Hepatic stellate cell (primary cell): ENCODE measurements at regions not wholly inside any gene's neighbourhood (a gene's known extent, or its start where the extent isn't known, plus 50 kb on each side); places are given as distances from the start of the nearest gene placed in this dataset.

Source experiments
- DNase-seq: peaks from one replicate; pipeline ENCODE4 v3.0.0; 2011; ENCODE audit warnings: low spot score

DNA sequence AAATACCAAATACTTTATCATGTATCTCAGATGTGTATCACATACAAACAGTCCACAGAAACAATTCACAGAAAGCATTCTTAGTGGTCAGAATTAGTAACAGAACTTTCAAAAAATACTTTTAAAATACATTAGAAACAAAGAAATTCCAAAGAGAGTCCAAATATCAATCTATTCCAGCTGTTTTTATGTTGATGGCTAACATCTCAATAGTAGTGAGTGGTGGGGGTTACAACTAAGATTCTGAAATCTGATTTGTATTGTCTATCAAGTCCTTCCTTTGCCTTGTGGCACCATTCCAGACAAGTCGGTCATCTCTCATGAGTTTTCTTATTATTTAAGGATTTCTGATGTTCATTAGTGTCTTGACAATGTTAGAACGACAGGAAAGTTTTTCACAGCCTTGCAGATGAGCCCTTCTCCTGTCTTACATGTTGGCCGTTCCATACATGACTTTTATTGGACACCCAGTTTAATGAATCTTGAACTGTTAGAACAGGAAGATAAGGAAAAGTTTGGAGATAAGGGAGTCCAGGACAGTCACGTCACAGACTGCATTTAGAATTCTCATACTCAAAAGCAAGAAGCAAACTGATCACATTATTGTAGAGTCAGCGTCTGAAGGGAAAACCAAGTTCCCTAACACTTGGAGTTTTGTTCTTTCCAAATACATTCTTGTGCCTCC, 410.3 kb downstream of the PID1 start:
- DNase-seq = no peak

DNA sequence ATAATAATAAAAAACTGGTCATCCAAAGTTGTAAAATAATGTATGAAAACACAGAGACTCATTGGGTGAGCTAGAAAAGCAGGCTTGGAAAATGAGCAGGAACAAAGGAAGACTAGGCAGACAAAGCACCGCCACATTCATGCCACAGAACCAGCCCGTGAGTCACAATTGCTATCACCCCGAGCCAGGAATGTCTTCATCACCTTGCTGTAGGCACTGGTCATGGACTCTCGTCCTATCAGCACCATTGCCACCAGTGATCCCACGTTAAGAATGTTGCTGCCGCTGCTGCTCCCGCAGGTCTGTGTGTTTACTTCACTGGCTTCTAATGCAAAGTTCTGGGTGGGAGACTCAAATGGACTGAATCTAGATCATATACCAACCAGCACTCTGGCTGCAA, 417.9 kb downstream of the PID1 start:
- DNase-seq = no peak

DNA sequence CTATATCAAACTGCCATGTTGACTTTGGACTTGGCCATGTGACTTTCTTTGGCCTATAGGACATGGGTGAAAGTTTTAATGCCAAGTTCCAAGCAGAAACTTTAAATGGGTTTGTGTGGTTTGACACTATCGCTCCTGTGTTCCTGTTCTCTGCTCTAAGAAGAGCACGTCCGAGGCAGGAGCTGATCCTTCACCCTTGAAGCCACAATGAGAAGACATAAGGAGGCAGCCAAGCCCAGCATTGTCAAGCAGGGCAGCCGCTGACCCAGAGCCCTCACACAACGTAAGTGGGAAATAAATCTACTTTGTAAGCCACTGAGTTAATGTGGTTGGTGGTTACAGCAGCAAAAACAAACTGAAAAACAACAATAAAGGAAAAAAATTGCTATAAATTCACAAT, 422.4 kb downstream of the PID1 start:
- no peak for DNase-seq

DNA sequence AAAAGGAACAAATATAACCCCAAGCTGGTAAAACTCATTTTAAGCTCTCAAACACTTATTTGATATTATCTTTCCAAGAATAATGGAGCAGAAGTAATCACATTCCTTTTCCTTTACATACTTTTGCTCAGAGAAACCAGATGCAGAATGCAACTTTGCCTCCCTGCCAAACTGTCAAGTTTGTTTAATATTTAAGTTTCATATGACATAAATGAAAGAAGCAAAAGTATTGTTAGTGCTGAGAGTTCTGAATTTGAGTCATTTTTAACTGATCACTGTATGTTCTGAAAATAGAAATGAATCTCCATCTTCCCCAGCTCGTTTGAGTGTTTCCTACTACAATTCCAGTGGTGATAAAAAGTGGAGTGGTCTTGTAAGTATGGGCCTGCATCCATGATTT, 423.4 kb downstream of the PID1 start:
- DNase-seq = no peak

DNA sequence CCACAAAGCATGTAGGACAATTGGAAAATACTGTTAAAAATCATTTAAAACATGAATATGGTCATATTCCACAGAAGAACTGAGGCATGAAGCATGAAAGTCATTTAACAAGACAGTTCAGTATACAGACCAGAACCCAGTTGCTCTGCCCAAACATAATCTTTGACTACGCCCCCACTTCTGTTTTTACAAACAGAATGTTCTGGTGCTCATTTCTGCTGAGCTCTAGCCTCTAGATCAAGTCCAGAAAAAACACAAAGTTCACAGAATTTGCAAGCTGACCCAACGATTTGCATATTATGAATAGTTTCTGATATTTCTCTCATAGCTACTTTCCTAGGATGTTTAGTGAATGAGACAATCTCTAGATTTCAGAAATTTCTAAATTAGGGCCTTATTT, 424.9 kb downstream of the PID1 start:
- DNase-seq = no peak

DNA sequence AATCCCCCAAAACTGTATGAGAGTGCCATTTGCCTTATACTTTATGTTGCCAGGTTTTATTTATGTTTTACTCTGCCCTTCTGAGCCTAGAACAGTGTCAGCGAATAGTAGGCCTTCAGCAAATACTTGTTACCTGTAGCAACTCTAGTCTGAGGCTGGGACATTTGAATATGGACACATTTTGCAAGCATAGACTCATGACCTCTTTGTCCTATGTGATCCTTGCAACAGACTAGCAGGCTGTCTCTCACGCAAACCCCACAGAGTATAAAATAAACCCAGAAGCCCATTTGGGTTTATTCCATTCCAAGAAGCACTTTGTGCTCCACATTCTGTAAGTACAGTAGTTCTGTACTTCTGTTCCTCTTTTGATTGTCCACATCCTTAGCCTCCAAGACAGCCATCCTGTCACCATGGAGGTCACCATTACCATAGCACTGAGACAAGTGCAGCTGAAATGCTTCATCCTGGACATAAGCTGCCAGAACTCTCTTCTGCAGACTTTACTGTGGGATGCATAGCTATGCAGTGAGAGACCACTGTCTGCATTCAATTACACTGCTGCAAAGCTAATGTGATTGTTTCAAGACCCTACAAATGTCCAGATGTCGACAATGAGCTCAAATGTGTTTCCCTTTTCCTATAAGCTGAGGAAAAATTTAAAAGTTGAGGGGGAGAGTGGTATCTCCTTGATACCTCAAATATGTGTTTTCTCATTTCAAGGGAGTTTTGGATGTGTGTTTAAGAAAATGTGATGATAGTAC, 425.7 kb downstream of the PID1 start:
- no peak for DNase-seq

DNA sequence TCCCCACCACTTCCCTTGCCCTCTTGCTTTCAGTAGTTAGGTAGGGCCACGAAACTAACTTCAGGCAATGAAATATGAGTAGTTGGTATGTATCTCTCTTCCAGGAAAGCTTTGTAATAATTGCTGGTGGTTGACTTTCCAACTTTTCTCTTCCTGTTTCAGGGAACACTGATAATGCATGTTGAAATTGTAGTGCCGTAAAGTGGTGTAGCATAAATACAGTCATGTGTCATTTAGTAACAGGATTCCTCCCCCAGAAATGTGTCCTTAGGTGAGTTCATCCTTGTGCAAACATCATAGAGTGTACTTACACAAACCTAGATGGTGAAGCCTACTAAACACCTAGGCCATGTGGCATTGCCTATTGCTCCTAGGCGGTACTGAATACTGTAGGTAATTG, 429.2 kb downstream of the PID1 start:
- DNase-seq = no peak

DNA sequence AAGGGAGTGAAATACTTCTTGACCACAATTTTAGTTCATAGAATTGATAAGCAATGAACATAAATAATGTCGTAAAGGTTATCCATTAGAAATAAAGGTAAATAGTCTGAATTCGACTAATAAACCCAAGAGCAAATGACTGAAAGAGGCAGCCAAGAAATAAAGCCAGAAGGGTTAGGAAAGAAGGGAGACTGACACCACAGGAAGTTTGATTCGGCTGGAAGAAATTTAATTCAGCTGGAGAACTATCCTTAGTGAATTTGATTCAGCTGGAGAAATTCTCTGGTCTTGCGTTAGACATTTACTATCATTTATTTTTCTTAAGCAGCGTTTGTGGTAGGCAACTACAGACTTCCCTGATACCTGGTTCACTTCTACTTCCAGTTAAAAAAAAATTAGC, 429.6 kb downstream of the PID1 start:
- DNase-seq = no peak

DNA sequence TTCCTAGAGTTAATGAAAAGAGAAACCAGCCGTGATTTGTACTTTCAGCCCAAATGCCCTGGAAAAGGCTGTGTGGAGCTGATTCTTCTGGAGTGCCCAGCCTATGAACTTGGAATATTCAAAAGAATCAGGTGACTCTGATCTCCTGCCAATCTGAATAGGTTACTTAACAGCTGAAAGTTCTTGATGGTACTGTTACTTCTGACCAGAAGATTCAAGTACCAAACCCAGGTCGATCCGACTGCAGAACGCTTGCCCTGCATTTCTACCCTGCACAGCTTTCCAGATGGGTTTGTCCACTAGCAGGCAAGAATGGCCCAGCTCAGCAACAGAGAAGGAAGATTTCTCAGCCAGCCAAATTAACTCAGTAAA, 430.4 kb downstream of the PID1 start:
- no peak for DNase-seq

DNA sequence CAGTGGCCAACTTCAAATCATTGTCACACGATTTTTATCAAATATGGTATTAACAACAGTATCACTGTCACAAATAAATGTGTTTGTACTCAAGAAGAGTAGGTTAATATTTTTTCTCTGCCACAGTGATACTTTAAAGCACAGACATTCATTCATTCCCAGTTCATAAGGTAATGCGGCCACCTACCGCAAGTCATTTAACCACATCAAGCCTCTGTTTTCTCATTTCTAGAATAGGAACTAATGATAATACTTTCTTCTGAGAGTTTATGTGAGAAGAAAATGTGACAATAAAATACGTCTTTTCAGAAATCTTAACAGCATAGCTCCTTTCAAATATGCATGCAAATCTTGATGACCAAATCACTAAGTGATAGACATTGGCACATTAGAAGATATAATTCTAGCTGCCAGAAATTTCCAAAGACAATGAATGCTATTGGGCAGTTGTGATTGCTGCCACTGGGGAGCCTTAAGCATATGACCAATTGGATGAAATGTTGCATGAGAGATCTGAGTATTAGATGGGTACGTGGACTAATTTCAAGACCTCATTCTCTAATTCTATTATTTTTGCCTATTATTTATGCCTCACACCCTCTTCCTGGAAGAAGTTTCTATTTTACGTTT, 430.9 kb downstream of the PID1 start:
- DNase-seq = no peak

DNA sequence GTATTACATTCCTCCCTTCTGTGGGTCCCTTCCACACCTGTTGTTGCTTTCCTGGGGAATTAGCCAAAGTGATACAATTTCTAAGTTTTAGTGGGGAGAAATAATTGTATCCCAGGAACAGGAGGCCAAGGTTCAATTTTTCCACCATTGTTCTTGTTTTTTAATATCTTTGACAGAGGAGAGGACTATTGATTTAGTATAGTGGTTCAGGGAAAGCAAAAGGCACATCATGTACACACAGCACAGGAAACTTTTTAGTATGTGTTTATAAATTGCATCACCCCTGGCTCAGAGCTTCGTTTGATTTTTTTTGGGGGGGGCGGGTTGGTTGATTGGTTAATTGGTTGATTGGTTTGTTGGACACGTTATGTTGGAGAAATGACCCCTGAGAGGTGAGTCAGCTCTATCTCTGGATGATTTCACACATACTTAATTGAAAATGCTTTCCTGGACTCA, 431.6 kb downstream of the PID1 start:
- no peak for DNase-seq

DNA sequence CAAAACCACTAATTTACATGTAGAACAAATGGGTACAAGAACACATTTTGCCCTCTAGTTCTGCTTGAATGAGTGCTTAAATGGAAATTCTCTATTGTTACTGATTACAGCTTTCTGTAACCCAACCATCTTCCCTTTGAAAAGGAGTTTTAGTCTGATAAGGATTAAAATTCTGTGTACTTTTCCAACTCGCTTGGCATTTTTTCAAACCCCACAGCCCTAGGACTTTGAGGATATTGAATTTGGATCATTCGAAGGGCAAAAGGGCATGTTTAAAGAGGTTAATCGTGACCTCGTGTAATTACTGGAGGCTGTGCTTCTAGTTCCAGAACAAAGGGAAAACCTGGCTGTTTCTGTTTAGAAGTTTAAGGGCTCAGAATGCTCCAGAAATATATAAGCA, 432.3 kb downstream of the PID1 start:
- DNase-seq = no peak

DNA sequence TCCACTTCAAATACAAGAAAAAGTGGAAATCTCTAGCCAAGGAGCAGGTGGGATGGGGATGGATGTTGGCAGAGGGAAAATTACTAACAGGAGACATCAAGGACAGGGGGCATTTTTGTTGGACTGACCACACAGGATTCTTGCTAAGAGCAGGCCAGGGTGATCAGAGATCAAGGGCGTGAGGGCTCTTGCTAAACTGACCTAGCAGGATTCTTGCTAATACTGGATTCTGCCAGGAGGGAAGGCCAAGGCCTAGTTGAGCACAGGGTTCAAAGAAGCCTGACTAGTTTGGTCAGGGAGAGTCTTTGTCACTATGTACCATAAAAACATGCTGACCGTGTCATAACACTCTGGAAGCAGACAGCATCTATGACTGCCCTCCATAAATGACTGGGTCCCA, 442.7 kb downstream of the PID1 start:
- DNase-seq = no peak

DNA sequence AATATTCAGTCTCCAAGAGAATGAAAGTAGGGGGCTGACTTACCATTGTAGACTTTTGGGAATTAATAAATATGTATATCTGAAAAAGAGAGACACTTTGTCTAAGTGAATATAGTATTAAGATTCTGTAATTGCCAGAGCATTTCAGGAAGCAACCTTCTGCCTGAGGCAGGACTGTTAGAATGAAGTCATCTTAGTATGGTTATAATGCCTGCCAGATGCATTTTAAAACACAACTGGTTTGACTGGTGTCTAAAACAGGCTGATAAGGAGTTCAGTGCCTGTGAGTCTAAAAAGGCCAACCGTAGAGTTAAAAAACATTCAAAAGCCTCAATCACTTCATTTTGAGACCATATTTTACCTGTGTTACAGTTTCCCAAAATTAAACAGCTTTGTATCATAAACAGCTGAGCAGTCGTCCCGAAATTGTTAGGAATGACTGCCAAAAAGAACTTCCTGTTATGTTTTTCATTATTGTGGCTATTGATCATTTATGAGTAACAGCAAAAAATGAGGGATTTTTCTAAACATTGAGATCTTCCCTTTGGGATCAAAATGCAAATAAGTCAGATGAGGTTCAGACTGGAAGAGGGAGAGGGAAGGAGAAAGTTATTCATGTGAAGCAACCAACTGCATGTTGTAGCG, 443.9 kb downstream of the PID1 start:
- peak; percentile 5 for DNase-seq

DNA sequence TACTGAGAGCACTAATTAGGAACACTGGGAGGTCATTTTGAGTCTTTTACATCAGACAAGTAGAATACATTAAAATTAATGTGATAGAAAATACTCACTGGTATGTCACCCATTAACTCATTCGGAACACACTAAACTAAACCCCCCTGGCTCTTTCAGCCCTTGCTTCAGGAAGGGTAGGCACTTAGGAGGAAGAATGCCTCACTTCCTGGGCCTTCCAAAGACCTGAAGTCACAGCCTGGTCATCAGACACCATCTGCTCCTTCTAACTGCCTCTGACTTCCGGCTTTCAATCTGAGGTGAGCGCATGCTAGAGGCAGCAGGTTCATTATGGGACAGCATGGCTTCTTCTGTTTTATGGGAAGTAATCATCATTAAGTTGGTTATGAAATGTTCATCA, 451.4 kb downstream of the PID1 start:
- DNase-seq = no peak

DNA sequence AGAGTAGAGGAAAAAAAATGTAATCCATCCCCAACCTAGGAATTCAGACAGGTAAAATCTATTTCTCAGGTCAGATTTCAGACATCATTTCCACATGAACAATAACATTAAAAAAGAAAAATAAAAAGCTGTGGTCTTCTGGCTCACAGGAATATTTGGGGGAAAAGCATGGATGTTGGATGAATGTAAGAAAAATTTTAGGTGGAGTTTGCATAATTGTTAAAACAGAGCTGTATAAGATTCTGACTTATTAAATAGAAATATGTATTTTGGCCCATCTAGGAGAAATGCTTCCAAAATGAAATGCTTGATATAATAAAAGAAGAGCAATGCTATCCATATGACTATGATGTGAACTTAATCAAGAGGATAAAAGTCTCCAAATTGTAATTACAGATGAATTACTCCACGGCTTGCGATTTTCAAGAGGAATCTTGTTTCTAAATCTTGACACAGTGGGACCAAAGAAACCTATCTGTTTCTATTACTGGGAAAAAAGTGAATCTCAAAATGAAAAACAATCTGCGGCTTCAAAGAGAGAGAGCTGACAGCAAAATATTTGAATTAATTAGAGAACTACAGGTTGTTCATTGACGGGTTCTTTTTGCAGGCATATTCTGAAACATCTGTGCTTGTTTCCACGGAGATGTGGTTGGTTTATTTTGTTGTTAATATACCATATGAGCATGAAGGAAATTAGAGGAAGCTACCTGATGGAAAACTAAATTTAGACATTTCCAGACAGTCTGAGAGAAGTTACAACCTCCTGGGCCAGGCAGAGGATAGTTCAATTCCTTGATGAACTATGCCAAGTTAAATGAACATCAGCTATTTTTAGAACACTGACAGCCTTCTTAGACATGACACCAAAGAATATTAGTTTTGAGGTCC, 468.7 kb downstream of the PID1 start:
- DNase-seq = no peak

DNA sequence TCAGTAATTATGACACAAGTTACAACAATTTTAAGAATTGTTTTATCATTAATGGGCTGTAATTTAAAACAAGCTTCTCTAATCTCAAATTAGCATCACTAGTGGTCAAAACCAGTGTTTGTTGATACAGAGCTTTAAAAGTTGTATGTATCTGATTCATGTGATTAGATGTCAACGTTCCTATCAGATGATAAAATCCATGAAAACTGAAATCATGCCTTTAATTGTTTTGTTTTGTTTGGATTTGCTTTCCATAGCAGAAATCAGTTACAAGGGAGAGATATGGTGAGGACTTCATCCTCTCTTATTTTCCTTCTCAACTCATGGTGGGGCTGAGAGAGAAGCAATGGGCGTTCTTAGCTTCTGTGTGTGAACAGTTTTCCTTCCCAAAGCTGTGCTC, 469.6 kb downstream of the PID1 start:
- DNase-seq = no peak

DNA sequence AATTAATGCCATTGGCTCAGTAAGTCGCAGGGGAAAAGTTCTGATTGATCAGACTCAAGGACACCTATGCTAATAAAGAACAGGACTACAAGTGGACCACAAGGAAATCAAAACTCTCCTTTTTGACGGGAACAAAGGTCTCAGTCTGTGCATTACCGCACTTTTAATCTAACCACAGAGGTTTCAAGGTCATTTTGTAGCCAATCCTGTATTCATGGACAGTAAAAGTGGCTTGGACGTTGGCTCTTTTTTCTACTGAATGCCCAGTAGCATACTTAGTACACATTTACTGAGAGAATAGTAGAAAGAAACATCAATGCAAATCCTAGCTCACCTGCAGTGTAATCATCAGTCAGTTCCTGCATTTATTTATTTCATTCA, 471.9 kb downstream of the PID1 start:
- no peak for DNase-seq

DNA sequence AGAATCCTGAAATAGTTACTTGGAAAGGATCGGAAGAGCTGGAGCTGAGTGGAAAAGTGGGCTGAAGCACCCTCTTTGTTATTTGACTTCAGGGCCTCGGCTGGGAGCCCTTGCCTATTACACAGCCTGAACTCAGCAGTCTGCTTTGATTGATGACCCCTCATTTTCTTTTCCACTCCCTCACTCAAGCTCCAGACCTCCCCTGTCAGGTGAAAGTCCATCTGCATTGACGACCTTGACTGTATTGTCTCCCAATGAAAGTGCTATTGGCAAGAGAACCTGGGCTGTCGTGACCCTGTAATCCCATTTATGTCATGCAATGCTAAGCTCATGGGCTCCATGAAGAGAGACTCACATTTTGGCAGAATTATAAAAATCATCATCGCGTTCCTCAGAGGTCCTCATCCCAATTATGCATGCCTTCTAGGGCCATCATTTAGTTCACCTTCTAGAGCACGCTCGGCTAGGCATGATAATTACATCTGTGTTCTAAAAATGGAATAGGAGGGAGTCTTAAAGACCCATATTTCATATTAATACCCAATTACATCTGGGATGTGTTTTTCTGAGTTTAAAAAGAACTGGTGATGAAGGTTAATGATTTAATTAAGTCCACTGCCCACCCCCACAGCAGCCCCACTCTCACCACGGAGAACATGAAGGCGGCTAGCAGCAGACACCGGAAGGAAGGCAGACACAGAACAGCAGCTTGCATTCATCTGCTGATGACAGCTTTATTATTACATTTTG, 472.5 kb downstream of the PID1 start:
- DNase-seq = no peak

DNA sequence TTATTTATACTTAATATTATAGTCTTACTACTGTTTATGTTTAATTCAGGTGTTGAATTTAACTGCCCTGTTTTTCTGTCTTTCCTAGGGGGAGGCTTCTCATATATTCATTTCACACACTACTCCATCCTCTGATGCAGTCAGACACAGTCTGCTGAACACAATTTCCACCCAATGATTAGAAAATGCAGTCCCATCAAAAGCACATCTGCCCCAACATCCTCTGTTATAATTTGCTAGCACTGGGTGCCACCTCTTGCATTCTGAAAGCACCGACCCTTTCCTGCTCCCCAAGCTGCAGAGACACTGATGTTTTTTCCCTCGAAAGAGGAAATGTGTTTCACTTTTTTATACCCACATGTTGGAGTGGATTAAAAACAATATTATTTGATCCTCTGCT, 474.7 kb downstream of the PID1 start:
- no peak for DNase-seq

DNA sequence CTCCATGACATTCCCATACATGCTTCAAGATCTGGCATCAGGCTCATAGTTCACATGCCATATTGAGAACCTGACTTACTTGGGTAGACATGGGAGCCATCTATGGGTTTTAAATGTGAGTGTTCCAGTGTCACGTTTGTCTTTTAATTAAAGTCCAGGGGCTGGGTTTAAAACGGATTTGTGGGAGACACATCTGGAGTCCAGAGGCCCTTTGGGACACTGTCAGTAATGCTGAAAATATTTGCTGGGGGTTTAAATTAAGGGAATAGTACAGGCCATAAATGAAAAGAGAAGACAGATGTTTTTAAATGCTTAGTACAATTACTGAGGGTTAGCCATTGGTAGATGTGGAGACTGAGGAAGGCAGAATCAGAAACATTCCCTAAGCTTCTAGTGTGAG, 478.0 kb downstream of the PID1 start:
- no peak for DNase-seq
